ENCODE measurements at regions not wholly inside any gene's neighbourhood (a gene's known extent, or its start where the extent isn't known, plus 50 kb on each side); places are given as distances from the start of the nearest gene placed in this dataset.

GRCh38 chr5:142466195-142466971 lies 141.6 kb upstream of the SPRY4 start:
- peaks cover 48% of the 10 kb centered on the region for H3K4me1 Mint-ChIP-seq (ENCODE audit: unreplicated experiment)
- H3K27me3 Mint-ChIP-seq (ENCODE audit: unreplicated experiment): peaks cover 2% of the 10 kb centered on the region
- peak overlapping the region; percentile 39 for H3K27ac Mint-ChIP-seq (ENCODE audit: unreplicated experiment)
- no peaks in the 10 kb centered on the region for H3K9me3 Mint-ChIP-seq (ENCODE audit: unreplicated experiment)
- no peak for TF ChIP-seq CTCF (IDR thresholded peaks at IDR 0.05; ENCODE audit: unreplicated experiment)
- no peak for DNase-seq (ENCODE audit: low spot score)
- H3K36me3 Mint-ChIP-seq (ENCODE audit: low read depth, unreplicated experiment): peaks cover 7% of the 10 kb centered on the region
- H3K4me3 Mint-ChIP-seq (ENCODE audit: unreplicated experiment): no peak overlapping the region

GRCh38 chr5:142465476-142465875 lies 140.7 kb upstream of the SPRY4 start:
- peaks cover 6% of the 10 kb centered on the region for H3K27me3 Mint-ChIP-seq (ENCODE audit: unreplicated experiment)
- TF ChIP-seq CTCF (IDR thresholded peaks at IDR 0.05; ENCODE audit: unreplicated experiment): no peak
- DNase-seq (ENCODE audit: low spot score): no peak
- peaks cover 7% of the 10 kb centered on the region for H3K36me3 Mint-ChIP-seq (ENCODE audit: low read depth, unreplicated experiment)
- peaks cover 42% of the 10 kb centered on the region for H3K4me1 Mint-ChIP-seq (ENCODE audit: unreplicated experiment)
- no peak overlapping the region for H3K4me3 Mint-ChIP-seq (ENCODE audit: unreplicated experiment)
- H3K27ac Mint-ChIP-seq (ENCODE audit: unreplicated experiment): no peak overlapping the region
- H3K9me3 Mint-ChIP-seq (ENCODE audit: unreplicated experiment): no peaks in the 10 kb centered on the region

- no peak overlapping the region for H3K4me3 Mint-ChIP-seq (ENCODE audit: unreplicated experiment)
- H3K27ac Mint-ChIP-seq (ENCODE audit: unreplicated experiment): peak overlapping the region; percentile 22
- no peak for DNase-seq (ENCODE audit: low spot score)
- peaks cover 11% of the 10 kb centered on the region for H3K36me3 Mint-ChIP-seq (ENCODE audit: low read depth, unreplicated experiment)
- H3K27me3 Mint-ChIP-seq (ENCODE audit: unreplicated experiment): peaks cover 8% of the 10 kb centered on the region
- H3K9me3 Mint-ChIP-seq (ENCODE audit: unreplicated experiment): no peaks in the 10 kb centered on the region
- TF ChIP-seq CTCF (IDR thresholded peaks at IDR 0.05; ENCODE audit: unreplicated experiment): no peak
- peaks cover 34% of the 10 kb centered on the region for H3K4me1 Mint-ChIP-seq (ENCODE audit: unreplicated experiment)
Observed at GRCh38 chr5:142463904-142464303, 139.1 kb upstream of the SPRY4 start.

- peaks cover 22% of the 10 kb centered on the region for H3K4me1 Mint-ChIP-seq (ENCODE audit: unreplicated experiment)
- peaks cover 8% of the 10 kb centered on the region for H3K27me3 Mint-ChIP-seq (ENCODE audit: unreplicated experiment)
- no peak for TF ChIP-seq CTCF (IDR thresholded peaks at IDR 0.05; ENCODE audit: unreplicated experiment)
- no peak overlapping the region for H3K4me3 Mint-ChIP-seq (ENCODE audit: unreplicated experiment)
- no peak overlapping the region for H3K27ac Mint-ChIP-seq (ENCODE audit: unreplicated experiment)
- H3K36me3 Mint-ChIP-seq (ENCODE audit: low read depth, unreplicated experiment): peaks cover 14% of the 10 kb centered on the region
- H3K9me3 Mint-ChIP-seq (ENCODE audit: unreplicated experiment): no peaks in the 10 kb centered on the region
- no peak for DNase-seq (ENCODE audit: low spot score)
Observed at GRCh38 chr5:142461028-142461590, 136.3 kb upstream of the SPRY4 start.

- no peak for TF ChIP-seq CTCF (IDR thresholded peaks at IDR 0.05; ENCODE audit: unreplicated experiment)
- peaks cover 8% of the 10 kb centered on the region for H3K27me3 Mint-ChIP-seq (ENCODE audit: unreplicated experiment)
- H3K4me1 Mint-ChIP-seq (ENCODE audit: unreplicated experiment): peaks cover 10% of the 10 kb centered on the region
- no peak for DNase-seq (ENCODE audit: low spot score)
- H3K4me3 Mint-ChIP-seq (ENCODE audit: unreplicated experiment): no peak overlapping the region
- no peak overlapping the region for H3K27ac Mint-ChIP-seq (ENCODE audit: unreplicated experiment)
- peaks cover 14% of the 10 kb centered on the region for H3K36me3 Mint-ChIP-seq (ENCODE audit: low read depth, unreplicated experiment)
- no peaks in the 10 kb centered on the region for H3K9me3 Mint-ChIP-seq (ENCODE audit: unreplicated experiment)
Observed at GRCh38 chr5:142459209-142459608, 134.4 kb upstream of the SPRY4 start.

Data from endothelial cell (in vitro differentiated cells).